HL-60 (cell line): ENCODE measurements at regions not wholly inside any gene's neighbourhood (a gene's known extent, or its start where the extent isn't known, plus 50 kb on each side); places are given as distances from the start of the nearest gene placed in this dataset.

Experiments
- CTCF ChIP-seq: IDR thresholded peaks from one replicate; pipeline ENCODE4 v1.5.1; 2011; ENCODE audit warnings: low read length, control low read depth, inconsistent platforms; ENCODE audit not compliant: insufficient read depth
- GABPA ChIP-seq: IDR thresholded peaks from 2 replicates; pipeline ENCODE4 v1.6.1; 2012; ENCODE audit warnings: low read depth
- POLR2AphosphoS5 ChIP-seq: IDR thresholded peaks from 2 replicates; pipeline ENCODE4 v1.6.1; 2012; ENCODE audit warnings: low read depth
- SPI1 ChIP-seq: IDR thresholded peaks from 2 replicates; pipeline ENCODE4 v1.6.1; 2012; ENCODE audit warnings: low read depth, mild to moderate bottlenecking, borderline replicate concordance
- TF ChIP-seq, protein P1 (sequence below): IDR thresholded peaks from 2 replicates; pipeline ENCODE4 v1.6.1; 2012; ENCODE audit warnings: low read depth; ENCODE audit not compliant: insufficient replicate concordance

GRCh38 chr9:71352837-71353236, 231.4 kb upstream of the TRPM3 start:
- TF ChIP-seq CTCF (no peak), POLR2AphosphoS5 (no peak), SPI1 (no peak), GABPA (no peak)
- TF ChIP-seq, protein P1, sequence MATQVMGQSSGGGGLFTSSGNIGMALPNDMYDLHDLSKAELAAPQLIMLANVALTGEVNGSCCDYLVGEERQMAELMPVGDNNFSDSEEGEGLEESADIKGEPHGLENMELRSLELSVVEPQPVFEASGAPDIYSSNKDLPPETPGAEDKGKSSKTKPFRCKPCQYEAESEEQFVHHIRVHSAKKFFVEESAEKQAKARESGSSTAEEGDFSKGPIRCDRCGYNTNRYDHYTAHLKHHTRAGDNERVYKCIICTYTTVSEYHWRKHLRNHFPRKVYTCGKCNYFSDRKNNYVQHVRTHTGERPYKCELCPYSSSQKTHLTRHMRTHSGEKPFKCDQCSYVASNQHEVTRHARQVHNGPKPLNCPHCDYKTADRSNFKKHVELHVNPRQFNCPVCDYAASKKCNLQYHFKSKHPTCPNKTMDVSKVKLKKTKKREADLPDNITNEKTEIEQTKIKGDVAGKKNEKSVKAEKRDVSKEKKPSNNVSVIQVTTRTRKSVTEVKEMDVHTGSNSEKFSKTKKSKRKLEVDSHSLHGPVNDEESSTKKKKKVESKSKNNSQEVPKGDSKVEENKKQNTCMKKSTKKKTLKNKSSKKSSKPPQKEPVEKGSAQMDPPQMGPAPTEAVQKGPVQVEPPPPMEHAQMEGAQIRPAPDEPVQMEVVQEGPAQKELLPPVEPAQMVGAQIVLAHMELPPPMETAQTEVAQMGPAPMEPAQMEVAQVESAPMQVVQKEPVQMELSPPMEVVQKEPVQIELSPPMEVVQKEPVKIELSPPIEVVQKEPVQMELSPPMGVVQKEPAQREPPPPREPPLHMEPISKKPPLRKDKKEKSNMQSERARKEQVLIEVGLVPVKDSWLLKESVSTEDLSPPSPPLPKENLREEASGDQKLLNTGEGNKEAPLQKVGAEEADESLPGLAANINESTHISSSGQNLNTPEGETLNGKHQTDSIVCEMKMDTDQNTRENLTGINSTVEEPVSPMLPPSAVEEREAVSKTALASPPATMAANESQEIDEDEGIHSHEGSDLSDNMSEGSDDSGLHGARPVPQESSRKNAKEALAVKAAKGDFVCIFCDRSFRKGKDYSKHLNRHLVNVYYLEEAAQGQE, result no peak
